Brain microvascular endothelial cell (primary cell): ENCODE measurements at regions not wholly inside any gene's neighbourhood (a gene's known extent, or its start where the extent isn't known, plus 50 kb on each side); places are given as distances from the start of the nearest gene placed in this dataset.

ENCODE experiments used
- DNase-seq: peaks from one replicate; pipeline ENCODE4 v3.0.0-alpha.2; 2020
- H3K27ac ChIP-seq: fragments of 250-450 bp; sonication (Bioruptor Pico); 2 replicates; pipeline ENCODE4 v1.5.1; 2020; ENCODE audit warnings: mild to moderate bottlenecking, moderate library complexity
- H3K27me3 ChIP-seq: fragments of 250-450 bp; sonication (Bioruptor Pico); replicated peaks from 2 replicates; pipeline ENCODE4 v1.5.1; 2020; ENCODE audit warnings: mild to moderate bottlenecking
- H3K36me3 ChIP-seq: fragments of 250-450 bp; sonication (Bioruptor Pico); replicated peaks from 2 replicates; pipeline ENCODE4 v1.5.1; 2020; ENCODE audit warnings: mild to moderate bottlenecking
- H3K4me3 ChIP-seq: 2 replicates; pipeline ENCODE4 v1.5.1; 2011; ENCODE audit warnings: low read depth, mild to moderate bottlenecking, control low read depth, low read length, moderate library complexity
- CTCF ChIP-seq: IDR thresholded peaks from 2 replicates; pipeline ENCODE4 v1.5.1; 2011; ENCODE audit warnings: low read depth, mild to moderate bottlenecking, moderate library complexity, low read length, control low read depth, inconsistent platforms; ENCODE audit errors: missing control alignments
- in situ Hi-C: cut with HindIII; loops from 2 replicates; pipeline ENCODE4 v1.10.0; 2017; ENCODE audit warnings: low sequenced_read_pairs, low pct_ligation_motif_present

- no peak for TF ChIP-seq CTCF
- in situ Hi-C loops = no loop called here
These were observed 119.9 kb upstream of the CADPS start for GRCh38 chr3:62995119-62995518.

GRCh38 chr3:62995530-62995929 lies 120.3 kb upstream of the CADPS start:
- in situ Hi-C loops = no loop called here
- no peak overlapping the region for H3K4me3 ChIP-seq
- no peaks in the 10 kb centered on the region for H3K36me3 ChIP-seq
- no peak for TF ChIP-seq CTCF
- DNase-seq = no peak
- H3K27me3 ChIP-seq = no peaks in the 10 kb centered on the region
- H3K27ac ChIP-seq = no peak overlapping the region

More at GRCh38 chr3:62995119-62995518, 119.9 kb upstream of the CADPS start:
- Histone ChIP-seq H3K36me3 (no peaks in the 10 kb centered on the region), H3K27ac (no peak overlapping the region), H3K27me3 (no peaks in the 10 kb centered on the region), H3K4me3 (no peak overlapping the region)
- no peak for DNase-seq

GRCh38 chr3:62997369-62997768 lies 122.2 kb upstream of the CADPS start:
- H3K27me3 ChIP-seq = no peaks in the 10 kb centered on the region
- no peak overlapping the region for H3K4me3 ChIP-seq
- H3K36me3 ChIP-seq = no peaks in the 10 kb centered on the region
- DNase-seq = no peak
- H3K27ac ChIP-seq = no peak overlapping the region
- TF ChIP-seq CTCF = no peak
- in situ Hi-C loops = no loop called here

GRCh38 chr3:62999158-62999557 lies 123.9 kb upstream of the CADPS start:
- in situ Hi-C loops = no loop called here
- no peak overlapping the region for H3K4me3 ChIP-seq
- no peaks in the 10 kb centered on the region for H3K27me3 ChIP-seq
- no peak for DNase-seq
- H3K27ac ChIP-seq = no peak overlapping the region
- H3K36me3 ChIP-seq = no peaks in the 10 kb centered on the region
- no peak for TF ChIP-seq CTCF

- in situ Hi-C loops = no loop called here
- no peak overlapping the region for H3K27ac ChIP-seq
- no peaks in the 10 kb centered on the region for H3K36me3 ChIP-seq
- no peak for DNase-seq
- no peak overlapping the region for H3K4me3 ChIP-seq
- no peak for TF ChIP-seq CTCF
- no peaks in the 10 kb centered on the region for H3K27me3 ChIP-seq
These were observed 124.6 kb upstream of the CADPS start for GRCh38 chr3:62999791-63000190.

- Histone ChIP-seq H3K27me3 (no peaks in the 10 kb centered on the region), H3K36me3 (no peaks in the 10 kb centered on the region), H3K4me3 (no peak overlapping the region), H3K27ac (no peak overlapping the region)
- in situ Hi-C loops = no loop called here
- no peak for TF ChIP-seq CTCF
- DNase-seq = no peak
These were observed 129.2 kb upstream of the CADPS start for GRCh38 chr3:63004448-63004847.
